A549 (cell line): ENCODE measurements at regions not wholly inside any gene's neighbourhood (a gene's known extent, or its start where the extent isn't known, plus 50 kb on each side); places are given as distances from the start of the nearest gene placed in this dataset.

Source experiments
- ATAC-seq, 2 experiments: fragments of 200-7000 bp in 1 of 2; fragments of >200 bp in 1 of 2; cut with Nextera tagmentation in 1 of 2; cut with Tn5 transposase in 1 of 2; 3 replicates each; pipeline versions ENCODE4 v1.8.0 to v1.9.1; 2018 to 2020; ENCODE audit warnings: mild to moderate bottlenecking in 1 of 2, moderate library complexity in 1 of 2
- CTCF ChIA-PET: fragments of 300-600 bp; sonication (Branson Sonifier 250); formaldehyde crosslinking; extraction: SDS; loops from one replicate; lab custom pipeline; 2021; ENCODE audit warnings: antibody characterized with exemption, inconsistent platforms; lab: Yijun Ruan, JAX
- POLR2A ChIA-PET: fragments of 350-600 bp; formaldehyde crosslinking; extraction: SDS; loops from one replicate; lab custom pipeline; 2021; ENCODE audit warnings: antibody characterized with exemption, inconsistent platforms; lab: Yijun Ruan, JAX
- DNase-seq, 2 experiments: peaks; one replicate each; pipeline versions ENCODE4 v3.0.0 to v3.0.0-alpha.2; 2011 to 2016; ENCODE audit warnings: low read depth in 1 of 2, low spot score in 1 of 2
- FAIRE-seq: peaks from 2 replicates; lab custom pipeline; 2011; peaks lifted over from hg19 to GRCh38; lab: Jason Lieb, UNC
- H3K27ac ChIP-seq, 2 experiments: fragments of >200 bp; sonication (Bioruptor Twin); formaldehyde crosslinking; 3 replicates each; pipeline ENCODE4 v1.5.1; 2016 to 2017
- H3K4me1 ChIP-seq: fragments of >200 bp; sonication (Bioruptor Twin); formaldehyde crosslinking; 3 replicates; pipeline ENCODE4 v1.6.1; 2016
- H3K4me2 ChIP-seq: fragments of >200 bp; sonication (Bioruptor Twin); formaldehyde crosslinking; 3 replicates; pipeline ENCODE4 v1.6.1; 2016
- H3K4me3 ChIP-seq: fragments of >200 bp; sonication (Bioruptor Twin); formaldehyde crosslinking; 3 replicates; pipeline ENCODE4 v1.5.1; 2016
- H3K9me3 ChIP-seq: fragments of >200 bp; sonication (Bioruptor Twin); formaldehyde crosslinking; 3 replicates; pipeline ENCODE4 v1.6.1; 2016
- CHD2 ChIP-seq: fragments of 150-350 bp; IDR thresholded peaks from 2 replicates; pipeline ENCODE4 v1.6.1; 2014; ENCODE audit warnings: low read length; ENCODE audit not compliant: partially characterized antibody
- EHMT2 ChIP-seq: fragments of 200-600 bp; sonication (generic); IDR thresholded peaks from 2 replicates; pipeline ENCODE4 v1.6.1; 2016; ENCODE audit warnings: antibody characterized with exemption, low read depth, mild to moderate bottlenecking, moderate library complexity
- ESRRA ChIP-seq: fragments of 150-350 bp; IDR thresholded peaks from 2 replicates; pipeline ENCODE4 v1.6.1; 2014; ENCODE audit warnings: mild to moderate bottlenecking, low read length, borderline replicate concordance
- FOSL2 ChIP-seq, 2 experiments: fragments of 450-650 bp in 1 of 2; fragments of >200 bp in 1 of 2; sonication (Bioruptor Twin) in 1 of 2; formaldehyde crosslinking; IDR thresholded peaks; 2 replicates each; pipeline versions ENCODE4 v1.5.0 to v1.6.1; 2016 to 2020; ENCODE audit warnings: mild to moderate bottlenecking in 1 of 2, moderate library complexity in 1 of 2
- HOXB5 ChIP-seq: fragments of 250-450 bp; sonication (Bioruptor Pico); IDR thresholded peaks from 2 replicates; pipeline ENCODE4 v1.5.0; 2020; ENCODE audit warnings: mild to moderate bottlenecking, moderate library complexity
- JUN ChIP-seq, 2 experiments: fragments of >200 bp; sonication (Bioruptor Twin); formaldehyde crosslinking; IDR thresholded peaks; 2 replicates in 1 of 2; 3 replicates in 1 of 2; pipeline ENCODE4 v1.6.1; 2016 to 2017
- KDM1A ChIP-seq: fragments of 200-600 bp; sonication (generic); IDR thresholded peaks from 2 replicates; pipeline ENCODE4 v1.6.1; 2016; ENCODE audit warnings: low read depth, mild to moderate bottlenecking
- NFE2L2 ChIP-seq: fragments of 150-350 bp; conservative IDR thresholded peaks from 2 replicates; pipeline ENCODE4 v1.6.1; 2014; ENCODE audit warnings: low read length
- RARB ChIP-seq: fragments of 250-450 bp; sonication (Bioruptor Pico); IDR thresholded peaks from 2 replicates; pipeline ENCODE4 v1.8.0; 2021; ENCODE audit warnings: mild to moderate bottlenecking, moderate library complexity
- RCOR1 ChIP-seq: fragments of 150-350 bp; IDR thresholded peaks from 2 replicates; pipeline ENCODE4 v1.6.1; 2014; ENCODE audit warnings: antibody characterized with exemption, low read length, low read depth
- WGBS: methylation state at CpG from one replicate; pipeline ENCODE4 v1.1.6; 2017; ENCODE audit errors: missing lambda C conversion rate; 5-methylcytosine and 5-hydroxymethylcytosine counted together
- small RNA-seq, 6 experiments: library from RNA; depleted of rRNA; stranded (forward); fragments of <200 nt; gene quantifications; one replicate each; pipeline ENCODE3, GENCODE V24; 2012
- TF ChIP-seq, protein P1 (sequence below): fragments of >200 bp; sonication (Bioruptor Twin); formaldehyde crosslinking; IDR thresholded peaks from 3 replicates; pipeline ENCODE4 v1.6.1; 2016
- TF ChIP-seq, protein P2 (sequence below): fragments of >200 bp; sonication (Bioruptor Twin); formaldehyde crosslinking; IDR thresholded peaks from 2 replicates; pipeline ENCODE4 v1.6.1; 2016
- TF ChIP-seq, protein P3 (sequence below): fragments of 450-650 bp; IDR thresholded peaks from 2 replicates; pipeline ENCODE4 v1.6.1; 2014; ENCODE audit warnings: antibody characterized with exemption
- TF ChIP-seq, protein P4 (sequence below): fragments of 150-350 bp; IDR thresholded peaks from 2 replicates; pipeline ENCODE4 v1.6.1; 2014; ENCODE audit warnings: low read depth, mild to moderate bottlenecking, low read length

DNA sequence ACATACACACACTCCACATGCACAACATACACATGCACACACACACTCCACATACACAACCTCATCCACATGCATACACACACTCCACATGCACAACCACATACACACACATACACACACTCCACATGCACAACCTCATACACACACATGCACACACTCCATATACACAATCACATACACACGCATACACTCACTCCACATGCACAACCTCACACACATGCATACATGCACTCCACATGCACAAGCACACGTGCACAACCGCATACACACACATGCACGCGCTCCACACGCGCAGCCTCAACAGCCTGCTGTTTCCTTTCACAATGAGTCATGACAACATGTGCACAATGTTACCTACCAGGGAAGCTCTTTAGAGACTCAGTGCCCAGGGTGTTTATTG is 61.2 kb upstream of the TMEM132C start:
- H3K4me3 ChIP-seq = no peak overlapping the region
- DNase-seq (no peak), ATAC-seq (no peak), FAIRE-seq (no peak)
- no peak overlapping the region for H3K4me2 ChIP-seq
- CTCF ChIA-PET = no interaction called here
- POLR2A ChIA-PET = no interaction called here
- TF ChIP-seq KDM1A (no peak), RCOR1 (no peak), NFE2L2 (no peak), EHMT2 (no peak), CHD2 (no peak), ESRRA (no peak), RARB (no peak), JUN (IDR thresholded peaks at IDR 0.05) (no peak), HOXB5 (no peak), FOSL2 (IDR thresholded peaks at IDR 0.05) (no peak), FOSL2 (CRISPR knock-in tag; IDR thresholded peaks at IDR 0.05) (no peak)
- TF ChIP-seq, protein P1, sequence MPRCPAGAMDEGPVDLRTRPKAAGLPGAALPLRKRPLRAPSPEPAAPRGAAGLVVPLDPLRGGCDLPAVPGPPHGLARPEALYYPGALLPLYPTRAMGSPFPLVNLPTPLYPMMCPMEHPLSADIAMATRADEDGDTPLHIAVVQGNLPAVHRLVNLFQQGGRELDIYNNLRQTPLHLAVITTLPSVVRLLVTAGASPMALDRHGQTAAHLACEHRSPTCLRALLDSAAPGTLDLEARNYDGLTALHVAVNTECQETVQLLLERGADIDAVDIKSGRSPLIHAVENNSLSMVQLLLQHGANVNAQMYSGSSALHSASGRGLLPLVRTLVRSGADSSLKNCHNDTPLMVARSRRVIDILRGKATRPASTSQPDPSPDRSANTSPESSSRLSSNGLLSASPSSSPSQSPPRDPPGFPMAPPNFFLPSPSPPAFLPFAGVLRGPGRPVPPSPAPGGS = no peak
- TF ChIP-seq, protein P2, sequence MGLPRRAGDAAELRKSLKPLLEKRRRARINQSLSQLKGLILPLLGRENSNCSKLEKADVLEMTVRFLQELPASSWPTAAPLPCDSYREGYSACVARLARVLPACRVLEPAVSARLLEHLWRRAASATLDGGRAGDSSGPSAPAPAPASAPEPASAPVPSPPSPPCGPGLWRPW = no peak
- TF ChIP-seq, protein P3, sequence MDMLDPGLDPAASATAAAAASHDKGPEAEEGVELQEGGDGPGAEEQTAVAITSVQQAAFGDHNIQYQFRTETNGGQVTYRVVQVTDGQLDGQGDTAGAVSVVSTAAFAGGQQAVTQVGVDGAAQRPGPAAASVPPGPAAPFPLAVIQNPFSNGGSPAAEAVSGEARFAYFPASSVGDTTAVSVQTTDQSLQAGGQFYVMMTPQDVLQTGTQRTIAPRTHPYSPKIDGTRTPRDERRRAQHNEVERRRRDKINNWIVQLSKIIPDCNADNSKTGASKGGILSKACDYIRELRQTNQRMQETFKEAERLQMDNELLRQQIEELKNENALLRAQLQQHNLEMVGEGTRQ = no peak
- TF ChIP-seq, protein P4, sequence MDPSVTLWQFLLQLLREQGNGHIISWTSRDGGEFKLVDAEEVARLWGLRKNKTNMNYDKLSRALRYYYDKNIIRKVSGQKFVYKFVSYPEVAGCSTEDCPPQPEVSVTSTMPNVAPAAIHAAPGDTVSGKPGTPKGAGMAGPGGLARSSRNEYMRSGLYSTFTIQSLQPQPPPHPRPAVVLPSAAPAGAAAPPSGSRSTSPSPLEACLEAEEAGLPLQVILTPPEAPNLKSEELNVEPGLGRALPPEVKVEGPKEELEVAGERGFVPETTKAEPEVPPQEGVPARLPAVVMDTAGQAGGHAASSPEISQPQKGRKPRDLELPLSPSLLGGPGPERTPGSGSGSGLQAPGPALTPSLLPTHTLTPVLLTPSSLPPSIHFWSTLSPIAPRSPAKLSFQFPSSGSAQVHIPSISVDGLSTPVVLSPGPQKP = no peak
- no peak overlapping the region for H3K27ac ChIP-seq
- no peaks in the 10 kb centered on the region for H3K4me1 ChIP-seq
- no peaks in the 10 kb centered on the region; the same call in 2 of the 3 replicates for H3K9me3 ChIP-seq
- WGBS = 65% methylated on average over 7 of the region's 7 CpGs

Small RNAs in the stretch of these regions (small RNA-seq; reads per million reads assigned to genes)
- gene AC006065.2 (0 reads per million in 6 experiments), gene AC073913.2 (0 to 0.26 (median 0) reads per million in 6 experiments), gene HSPE1P20 (0 reads per million in 6 experiments), gene RF00019 (0 reads per million in 6 experiments), gene RNU1-104P (0 to 1.7 (median 0) reads per million in 6 experiments)
